Gastrocnemius medialis (tissue), 4 donors: ENCODE measurements at regions not wholly inside any gene's neighbourhood (a gene's known extent, or its start where the extent isn't known, plus 50 kb on each side); places are given as distances from the start of the nearest gene placed in this dataset.

ENCODE experiments used
- POLR2A ChIP-seq, 2 donors: fragments of 450-650 bp; IDR thresholded peaks; one replicate each; pipeline ENCODE4 v1.6.1; 2017; ENCODE audit warnings: antibody characterized with exemption in 2 of 2, mild to moderate bottlenecking in 2 of 2, moderate library complexity in 2 of 2
- TF ChIP-seq, protein P1 (sequence below), 5 experiments: fragments of 450-650 bp in 3 of 5; fragments of 200-600 bp in 2 of 5; sonication (generic) in 2 of 5; IDR thresholded peaks in 4 of 5; conservative IDR thresholded peaks in 1 of 5; 1 replicate in 4 of 5; 2 replicates in 1 of 5; pipeline ENCODE4 v1.5.1; 2016 to 2019; ENCODE audit warnings: antibody characterized with exemption in 5 of 5, mild to moderate bottlenecking in 3 of 5, moderate library complexity in 3 of 5

- TF ChIP-seq, protein P1, sequence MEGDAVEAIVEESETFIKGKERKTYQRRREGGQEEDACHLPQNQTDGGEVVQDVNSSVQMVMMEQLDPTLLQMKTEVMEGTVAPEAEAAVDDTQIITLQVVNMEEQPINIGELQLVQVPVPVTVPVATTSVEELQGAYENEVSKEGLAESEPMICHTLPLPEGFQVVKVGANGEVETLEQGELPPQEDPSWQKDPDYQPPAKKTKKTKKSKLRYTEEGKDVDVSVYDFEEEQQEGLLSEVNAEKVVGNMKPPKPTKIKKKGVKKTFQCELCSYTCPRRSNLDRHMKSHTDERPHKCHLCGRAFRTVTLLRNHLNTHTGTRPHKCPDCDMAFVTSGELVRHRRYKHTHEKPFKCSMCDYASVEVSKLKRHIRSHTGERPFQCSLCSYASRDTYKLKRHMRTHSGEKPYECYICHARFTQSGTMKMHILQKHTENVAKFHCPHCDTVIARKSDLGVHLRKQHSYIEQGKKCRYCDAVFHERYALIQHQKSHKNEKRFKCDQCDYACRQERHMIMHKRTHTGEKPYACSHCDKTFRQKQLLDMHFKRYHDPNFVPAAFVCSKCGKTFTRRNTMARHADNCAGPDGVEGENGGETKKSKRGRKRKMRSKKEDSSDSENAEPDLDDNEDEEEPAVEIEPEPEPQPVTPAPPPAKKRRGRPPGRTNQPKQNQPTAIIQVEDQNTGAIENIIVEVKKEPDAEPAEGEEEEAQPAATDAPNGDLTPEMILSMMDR (IDR thresholded peaks at IDR 0.05 in 4 of 5, conservative IDR thresholded peaks at IDR 0.05 in 1 of 5), result no peak
- TF ChIP-seq POLR2A (IDR thresholded peaks at IDR 0.05), result no peak
Measured at GRCh38 chr10:60537697-60538096, 148.0 kb upstream of the ANK3 start.
